Testis (tissue), 2 donors: ENCODE measurements at regions not wholly inside any gene's neighbourhood (a gene's known extent, or its start where the extent isn't known, plus 50 kb on each side); places are given as distances from the start of the nearest gene placed in this dataset.

Experiments
- DNase-seq: peaks from one replicate; pipeline ENCODE4 v3.0.0-alpha.2; 2019
- H3K27ac ChIP-seq, 2 donors: fragments of 200-600 bp; sonication (generic); one replicate each; pipeline ENCODE4 v1.5.1; 2019
- H3K27me3 ChIP-seq: fragments of 200-600 bp; sonication (generic); one replicate; pipeline ENCODE4 v1.5.1; 2019
- H3K36me3 ChIP-seq: fragments of 200-600 bp; sonication (generic); one replicate; pipeline ENCODE4 v1.5.1; 2017; ENCODE audit warnings: low read depth; ENCODE audit errors: missing control alignments
- H3K4me1 ChIP-seq: fragments of 200-600 bp; sonication (generic); one replicate; pipeline ENCODE4 v1.5.1; 2019
- H3K4me3 ChIP-seq, 2 donors: fragments of 200-600 bp; sonication (generic); one replicate each; pipeline ENCODE4 v1.5.1; 2017 to 2019
- H3K9me3 ChIP-seq: fragments of 200-600 bp; sonication (generic); one replicate; pipeline ENCODE4 v1.5.1; 2017
- CTCF ChIP-seq, 3 experiments: fragments of 450-650 bp in 2 of 3; fragments of 200-600 bp in 1 of 3; sonication (generic) in 1 of 3; IDR thresholded peaks; one replicate each; pipeline ENCODE4 v1.5.1; 2016 to 2019; ENCODE audit warnings: antibody characterized with exemption in 3 of 3, mild to moderate bottlenecking in 2 of 3, moderate library complexity in 1 of 3
- POLR2A ChIP-seq: fragments of 450-650 bp; IDR thresholded peaks from one replicate; pipeline ENCODE4 v1.6.1; 2017; ENCODE audit warnings: antibody characterized with exemption, mild to moderate bottlenecking, moderate library complexity
- WGBS, 2 donors: methylation state at CpG; one replicate each; pipeline ENCODE4 v1.1.5; 2018; 5-methylcytosine and 5-hydroxymethylcytosine counted together
- intact Hi-C: fragments of 100-400 bp; cut with DNase I; formaldehyde crosslinking; loops from one replicate; pipeline ENCODE4 v1.15.1; 2023; ENCODE audit warnings: low total_unique reads

GRCh38 chr2:238725298-238725697, 122.6 kb upstream of the TWIST2 start:
- no peak for TF ChIP-seq POLR2A
- no peak for TF ChIP-seq CTCF (IDR thresholded peaks at IDR 0.05)
- no peak for DNase-seq
- no peaks in the 10 kb centered on the region for H3K9me3 ChIP-seq
- H3K4me3 ChIP-seq: no peak overlapping the region
- H3K36me3 ChIP-seq: no peaks in the 10 kb centered on the region
- intact Hi-C loops: no loop called here
- no peaks in the 10 kb centered on the region for H3K27me3 ChIP-seq
- H3K4me1 ChIP-seq: peaks cover 12% of the 10 kb centered on the region
- H3K27ac ChIP-seq: no peak overlapping the region
- WGBS, 2 donors: 82 to 86% methylated on average over 4 of the region's 4 CpGs

DNA sequence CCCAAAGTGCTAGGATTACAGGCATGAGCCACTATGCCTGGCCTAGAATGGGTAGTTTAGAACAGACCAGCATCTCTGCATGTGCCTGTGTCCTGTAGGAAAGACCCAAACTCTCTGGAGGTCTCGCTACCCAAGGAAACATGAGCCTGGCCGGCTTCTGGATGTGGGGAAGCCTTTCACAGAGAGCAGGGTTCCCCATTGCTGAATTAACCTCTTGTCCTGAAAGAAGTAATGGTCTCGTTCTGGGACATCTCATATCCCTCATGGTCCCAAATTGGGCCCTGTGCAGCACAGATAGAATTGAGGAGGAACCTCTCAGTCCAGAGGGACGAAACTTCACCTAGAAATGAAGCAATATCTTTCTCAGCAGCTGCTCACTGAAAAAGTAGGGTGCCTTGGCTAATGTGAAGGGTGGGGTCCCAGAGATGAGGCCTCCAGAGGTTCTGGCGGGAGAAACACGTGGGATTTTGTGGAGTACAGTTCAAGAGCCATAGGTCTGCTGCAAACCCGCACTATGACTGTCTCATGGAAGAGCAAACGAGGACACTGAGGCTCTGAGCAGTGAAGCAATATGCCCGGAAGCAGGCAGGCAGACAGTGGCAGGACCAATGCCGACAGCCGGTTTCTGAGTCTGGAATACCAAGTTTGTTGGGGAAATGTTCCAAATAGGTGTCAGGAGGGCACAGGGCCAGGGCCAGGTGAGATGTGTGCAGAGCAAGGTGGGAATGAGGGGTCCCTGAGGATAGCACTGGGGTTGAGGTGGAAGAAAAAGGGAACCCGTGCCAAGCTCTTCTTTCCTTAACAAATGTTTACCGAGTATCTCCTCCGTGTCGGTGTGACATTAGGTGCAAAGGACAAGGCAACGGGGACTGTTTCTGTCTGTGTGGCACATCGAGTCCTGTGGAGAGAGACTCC, 121.0 kb upstream of the TWIST2 start:
- Histone ChIP-seq H3K4me3 (no peak overlapping the region), H3K4me1 (peaks cover 12% of the 10 kb centered on the region), H3K9me3 (no peaks in the 10 kb centered on the region), H3K27ac (no peak overlapping the region), H3K36me3 (no peaks in the 10 kb centered on the region), H3K27me3 (no peaks in the 10 kb centered on the region)
- WGBS, 2 donors: 85 to 86% methylated on average over 17 of the region's 17 CpGs
- TF ChIP-seq CTCF (IDR thresholded peaks at IDR 0.05) (no peak), POLR2A (no peak)
- DNase-seq: no peak
- intact Hi-C loops: no loop called here

GRCh38 chr2:238727585-238728329, 120.1 kb upstream of the TWIST2 start:
- peak; percentile 24 for DNase-seq
- whole genome bisulfite sequencing, 2 donors: 60 to 70% methylated on average over 11 of the region's 11 CpGs
- Histone ChIP-seq H3K27me3 (no peaks in the 10 kb centered on the region), H3K4me1 (peaks cover 12% of the 10 kb centered on the region), H3K9me3 (no peaks in the 10 kb centered on the region), H3K4me3 (no peak overlapping the region), H3K27ac (peak overlapping the region in 1 of 2 donors; percentile 68), H3K36me3 (no peaks in the 10 kb centered on the region)
- intact Hi-C loops: no loop called here
- no peak for TF ChIP-seq CTCF (IDR thresholded peaks at IDR 0.05)
- no peak for TF ChIP-seq POLR2A

- DNase-seq: peak; percentile 17
- WGBS, 2 donors: 50 to 52% methylated on average over 13 of the region's 13 CpGs
- TF ChIP-seq CTCF (IDR thresholded peaks at IDR 0.05): no peak
- no peak for TF ChIP-seq POLR2A
- H3K27me3 ChIP-seq: no peaks in the 10 kb centered on the region
- peaks cover 12% of the 10 kb centered on the region for H3K4me1 ChIP-seq
- H3K27ac ChIP-seq: peak overlapping the region in 1 of 2 donors; percentile 68
- H3K4me3 ChIP-seq: no peak overlapping the region
- intact Hi-C loops: no loop called here
- H3K36me3 ChIP-seq: no peaks in the 10 kb centered on the region
- H3K9me3 ChIP-seq: no peaks in the 10 kb centered on the region
Measured at GRCh38 chr2:238728330-238729260, 119.3 kb upstream of the TWIST2 start.
